ENCODE measurements at regions not wholly inside any gene's neighbourhood (a gene's known extent, or its start where the extent isn't known, plus 50 kb on each side); places are given as distances from the start of the nearest gene placed in this dataset.
A peak's percentile ranks its signal among the peaks of the same experiment; 100 is the strongest.

DNA sequence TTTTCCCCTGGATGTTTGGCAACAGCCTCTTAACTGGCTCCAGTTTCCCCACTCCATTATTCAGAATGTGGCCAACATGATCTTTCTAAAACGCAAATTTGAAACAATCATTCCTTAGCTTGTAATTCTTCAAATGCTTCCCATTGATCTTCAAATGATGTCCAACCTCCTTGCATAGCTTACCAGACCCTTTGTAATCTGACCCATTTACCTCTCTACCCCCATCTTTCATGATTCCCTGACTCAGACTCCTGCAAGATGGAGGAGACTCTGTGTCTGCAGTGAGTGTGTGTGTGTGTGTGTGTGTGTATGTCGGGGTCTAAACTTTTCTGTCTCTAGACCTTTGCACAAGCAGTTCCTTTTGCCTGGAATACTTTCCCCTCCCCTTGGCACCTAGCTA, 515.7 kb upstream of the PROK2 start:
- ChIA-PET POLR2A (no interaction called here), CTCF (interaction anchor here (0.9 kb wide), 1 partner anchor 10 kb away, joined by 3 read pairs; no protein-coding TSS in a partner anchor)
- H3K9me1 ChIP-seq (replicated peaks; ENCODE audit: control insufficient read depth, extremely low read depth, insufficient read depth, low read length) = no peaks in the 10 kb centered on the region
- no peak overlapping the region for H2AFZ ChIP-seq (ENCODE audit: low read depth, low read length)
- peaks cover 36% of the 10 kb centered on the region for H3K4me1 ChIP-seq (ENCODE audit: control insufficient read depth, extremely low read depth, insufficient read depth, low read length)
- no peak for TF ChIP-seq EZH2 (IDR thresholded peaks at IDR 0.05; ENCODE audit: borderline replicate concordance, low read depth, low read length, severe bottlenecking)
- no peak for TF ChIP-seq POLR2AphosphoS5 (IDR thresholded peaks at IDR 0.05; ENCODE audit: insufficient read depth, low read depth, low read length)
- TF ChIP-seq, protein P1, sequence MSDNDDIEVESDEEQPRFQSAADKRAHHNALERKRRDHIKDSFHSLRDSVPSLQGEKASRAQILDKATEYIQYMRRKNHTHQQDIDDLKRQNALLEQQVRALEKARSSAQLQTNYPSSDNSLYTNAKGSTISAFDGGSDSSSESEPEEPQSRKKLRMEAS (IDR thresholded peaks at IDR 0.05; ENCODE audit: insufficient read depth, insufficient read length) = no peak
- TF ChIP-seq GATA2 (IDR thresholded peaks at IDR 0.05; ENCODE audit: insufficient read depth, insufficient read length, low read depth, low read length) = no peak
- TF ChIP-seq, protein P2, sequence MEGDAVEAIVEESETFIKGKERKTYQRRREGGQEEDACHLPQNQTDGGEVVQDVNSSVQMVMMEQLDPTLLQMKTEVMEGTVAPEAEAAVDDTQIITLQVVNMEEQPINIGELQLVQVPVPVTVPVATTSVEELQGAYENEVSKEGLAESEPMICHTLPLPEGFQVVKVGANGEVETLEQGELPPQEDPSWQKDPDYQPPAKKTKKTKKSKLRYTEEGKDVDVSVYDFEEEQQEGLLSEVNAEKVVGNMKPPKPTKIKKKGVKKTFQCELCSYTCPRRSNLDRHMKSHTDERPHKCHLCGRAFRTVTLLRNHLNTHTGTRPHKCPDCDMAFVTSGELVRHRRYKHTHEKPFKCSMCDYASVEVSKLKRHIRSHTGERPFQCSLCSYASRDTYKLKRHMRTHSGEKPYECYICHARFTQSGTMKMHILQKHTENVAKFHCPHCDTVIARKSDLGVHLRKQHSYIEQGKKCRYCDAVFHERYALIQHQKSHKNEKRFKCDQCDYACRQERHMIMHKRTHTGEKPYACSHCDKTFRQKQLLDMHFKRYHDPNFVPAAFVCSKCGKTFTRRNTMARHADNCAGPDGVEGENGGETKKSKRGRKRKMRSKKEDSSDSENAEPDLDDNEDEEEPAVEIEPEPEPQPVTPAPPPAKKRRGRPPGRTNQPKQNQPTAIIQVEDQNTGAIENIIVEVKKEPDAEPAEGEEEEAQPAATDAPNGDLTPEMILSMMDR (IDR thresholded peaks at IDR 0.05; ENCODE audit: extremely low read depth in 1 of 2, insufficient read depth in 1 of 2, low read depth in 1 of 2, low read length in 2 of 2) = no peak
- no peak for TF ChIP-seq FOS (IDR thresholded peaks at IDR 0.05; ENCODE audit: borderline replicate concordance, insufficient read depth, low read length)
- TF ChIP-seq JUN (IDR thresholded peaks at IDR 0.05; ENCODE audit: borderline replicate concordance, insufficient read depth, insufficient read length, low read depth) = no peak
- no peak for TF ChIP-seq POLR2A (IDR thresholded peaks at IDR 0.05; ENCODE audit: low read depth, low read length)
- TF ChIP-seq MYC (IDR thresholded peaks at IDR 0.05; ENCODE audit: low read depth, low read length) = no peak
- DNase-seq (ENCODE audit: low read depth, low spot score) (no peak), FAIRE-seq (peak; percentile 18)
- no peak overlapping the region for H3K27ac ChIP-seq (ENCODE audit: insufficient read depth, low read depth, low read length)
- no peak overlapping the region for H3K9ac ChIP-seq (replicated peaks; ENCODE audit: extremely low read depth, insufficient read depth, low read length)
- no peak overlapping the region for H3K4me2 ChIP-seq (ENCODE audit: insufficient read depth, low read length)
- no peak overlapping the region for H3K4me3 ChIP-seq (replicated peaks in 1 of 3; ENCODE audit: insufficient read depth in 1 of 3, low read depth in 1 of 3, low read length in 3 of 3)
- dilution Hi-C loops (cut with MboI; ENCODE audit: extremely low pct_ligation_motif_present, low sequenced_read_pairs) = no loop called here
- H3K36me3 ChIP-seq (ENCODE audit: control insufficient read depth in 2 of 2, extremely low read depth in 1 of 2, insufficient read depth in 2 of 2, low read length in 2 of 2) = no peaks in the 10 kb centered on the region
- no peaks in the 10 kb centered on the region for H4K20me1 ChIP-seq (replicated peaks; ENCODE audit: control insufficient read depth, extremely low read depth, insufficient read depth, low read length)
- intact Hi-C loops (cut with micrococcal nuclease) = no loop called here
- BruUV-seq (replicated peaks) = no TSS peak
- no peaks in the 10 kb centered on the region for H3K9me3 ChIP-seq (replicated peaks; ENCODE audit: control insufficient read depth, insufficient read depth, low read length)
- H3K79me2 ChIP-seq (ENCODE audit: control insufficient read depth, insufficient read depth, low read length) = no peaks in the 10 kb centered on the region
- H3K27me3 ChIP-seq (ENCODE audit: control insufficient read depth in 2 of 2, insufficient read depth in 2 of 2, low read length in 2 of 2) = peaks cover 67 to 68% of the 10 kb centered on the region in 2 experiments

All from endothelial cell of umbilical vein (primary cell).